ENCODE measurements at regions not wholly inside any gene's neighbourhood (a gene's known extent, or its start where the extent isn't known, plus 50 kb on each side); places are given as distances from the start of the nearest gene placed in this dataset.
"Not testable (repeated sequence)": the region's sequence is repeated elsewhere in the genome, so short reads cannot be mapped to it uniquely, and the experiment has no call there.

DNA sequence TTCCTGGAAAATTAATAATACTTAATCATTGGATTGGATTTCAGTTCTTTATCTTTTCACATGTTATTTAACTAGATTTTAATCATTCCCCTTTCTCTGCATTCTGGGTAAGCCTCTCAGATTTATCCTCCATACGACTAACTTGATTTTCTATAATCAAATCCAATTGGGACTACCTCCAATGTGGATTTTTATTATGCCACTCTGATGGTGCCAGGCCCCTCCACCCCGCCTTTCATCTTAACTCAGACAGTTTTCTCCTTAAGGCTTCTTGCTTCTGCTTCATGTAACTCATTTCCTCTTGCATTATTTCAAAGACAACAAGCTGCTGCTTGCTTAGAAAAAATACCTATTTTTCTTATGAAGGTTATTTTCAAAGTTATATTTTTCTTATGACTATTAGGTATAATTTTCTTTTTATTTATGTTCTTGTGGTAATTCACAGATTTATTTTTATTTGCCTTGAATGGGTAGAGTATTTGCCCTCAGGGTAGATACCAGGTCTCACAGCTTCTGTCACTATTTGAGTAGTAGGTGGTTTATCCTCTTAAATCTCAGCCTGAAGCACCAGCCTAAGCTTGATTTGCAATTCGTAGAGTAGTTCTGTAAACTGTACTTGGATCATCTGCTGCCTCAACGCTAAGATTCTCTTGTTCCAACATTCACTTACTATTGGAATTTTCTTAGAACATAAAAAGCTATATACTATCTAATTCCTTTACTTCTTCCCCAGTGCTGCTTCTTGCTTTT lies 659.0 kb upstream of the ARRDC3 start:
- Histone ChIP-seq H3K27ac (ENCODE audit: low read depth, low read length) (no peak overlapping the region), H3K4me1 (ENCODE audit: insufficient read depth, low read length) (no peaks in the 10 kb centered on the region), H3K9me3 (ENCODE audit: low read length) (no peaks in the 10 kb centered on the region), H3K36me3 (ENCODE audit: insufficient read depth, low read length) (no peaks in the 10 kb centered on the region), H3K4me3 (ENCODE audit: low read depth in 1 of 2, low read length in 2 of 2) (no peak overlapping the region), H3K9ac (ENCODE audit: low read length) (no peak overlapping the region), H3K27me3 (ENCODE audit: control insufficient read depth in 1 of 2, insufficient read depth in 2 of 2, low read length in 2 of 2) (no peaks in the 10 kb centered on the region)

DNA sequence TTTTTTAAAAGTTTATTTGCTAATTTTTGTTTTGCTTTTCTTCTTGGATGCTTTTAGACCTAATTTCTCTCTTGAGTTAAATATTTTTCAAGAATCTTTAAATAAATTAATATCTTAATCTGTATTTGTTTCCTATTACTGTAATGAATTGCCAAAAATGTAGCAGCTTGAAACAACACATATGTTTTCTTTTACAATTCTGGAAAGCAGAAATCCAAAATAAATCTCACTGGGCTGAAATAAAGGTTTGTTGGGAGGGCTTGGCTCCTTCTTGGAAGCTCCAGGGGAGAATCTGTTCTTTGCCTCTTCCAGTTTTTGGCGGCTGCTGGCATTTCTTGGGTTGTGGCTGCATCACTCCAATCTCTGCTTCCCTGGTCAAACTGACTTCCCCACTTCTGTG lies 658.1 kb upstream of the ARRDC3 start:
- H3K27me3 ChIP-seq (ENCODE audit: control insufficient read depth in 1 of 2, insufficient read depth in 2 of 2, low read length in 2 of 2) = no peaks in the 10 kb centered on the region
- no peak overlapping the region for H3K27ac ChIP-seq (ENCODE audit: low read depth, low read length)
- H3K36me3 ChIP-seq (ENCODE audit: insufficient read depth, low read length) = no peaks in the 10 kb centered on the region
- no peak overlapping the region for H3K9ac ChIP-seq (ENCODE audit: low read length)
- H3K4me3 ChIP-seq (ENCODE audit: low read depth in 1 of 2, low read length in 2 of 2) = no peak overlapping the region
- H3K9me3 ChIP-seq (ENCODE audit: low read length) = no peaks in the 10 kb centered on the region
- H3K4me1 ChIP-seq (ENCODE audit: insufficient read depth, low read length) = no peaks in the 10 kb centered on the region

DNA sequence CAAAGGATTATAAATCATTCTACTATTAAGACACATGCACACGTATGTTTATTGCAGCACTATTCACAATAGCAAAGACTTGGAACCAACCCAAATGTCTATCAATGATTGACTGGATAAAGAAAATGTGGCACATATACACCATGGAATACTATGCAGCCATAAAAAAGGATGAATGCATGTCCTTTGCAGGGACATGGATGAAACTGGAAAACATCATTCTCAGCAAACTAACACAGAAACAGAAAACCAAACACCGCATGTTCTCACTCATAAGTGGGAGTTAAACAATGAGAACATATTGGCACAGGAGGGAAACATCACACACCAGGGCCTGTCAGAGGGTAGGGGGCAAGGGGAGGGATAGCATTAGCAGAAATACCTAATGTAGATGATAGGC lies 646.7 kb upstream of the ARRDC3 start:
- H3K27me3 ChIP-seq (ENCODE audit: control insufficient read depth in 1 of 2, insufficient read depth in 2 of 2, low read length in 2 of 2); H3K9me3 ChIP-seq (ENCODE audit: low read length); H3K4me1 ChIP-seq (ENCODE audit: insufficient read depth, low read length); H3K36me3 ChIP-seq (ENCODE audit: insufficient read depth, low read length); H3K9ac ChIP-seq (ENCODE audit: low read length); H3K27ac ChIP-seq (ENCODE audit: low read depth, low read length); H3K4me3 ChIP-seq (ENCODE audit: low read depth in 1 of 2, low read length in 2 of 2): not testable (repeated sequence)

DNA sequence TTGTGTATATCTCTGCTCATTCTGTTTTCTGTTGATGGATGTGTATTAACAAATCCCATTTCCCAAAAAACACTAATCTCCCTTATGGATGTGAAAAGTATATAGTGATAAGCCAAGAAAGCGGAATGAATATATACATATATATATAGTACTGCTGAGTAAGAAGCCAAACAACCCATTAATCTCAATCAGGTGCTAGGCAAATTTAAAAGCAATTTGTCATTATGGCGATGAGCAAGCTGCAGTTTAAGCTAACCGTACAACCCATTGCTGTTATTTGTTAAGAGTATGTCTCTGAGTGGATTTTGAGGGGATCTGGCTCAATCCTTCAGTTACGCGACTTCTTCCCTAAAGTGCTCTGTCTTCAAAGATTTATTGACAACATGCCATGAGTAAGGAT lies 640.4 kb upstream of the ARRDC3 start:
- Histone ChIP-seq H3K36me3 (ENCODE audit: insufficient read depth, low read length) (no peaks in the 10 kb centered on the region), H3K9ac (ENCODE audit: low read length) (no peak overlapping the region), H3K4me3 (ENCODE audit: low read depth in 1 of 2, low read length in 2 of 2) (no peak overlapping the region), H3K4me1 (ENCODE audit: insufficient read depth, low read length) (no peaks in the 10 kb centered on the region), H3K9me3 (ENCODE audit: low read length) (no peaks in the 10 kb centered on the region), H3K27me3 (ENCODE audit: control insufficient read depth in 1 of 2, insufficient read depth in 2 of 2, low read length in 2 of 2) (no peaks in the 10 kb centered on the region), H3K27ac (ENCODE audit: low read depth, low read length) (no peak overlapping the region)

DNA sequence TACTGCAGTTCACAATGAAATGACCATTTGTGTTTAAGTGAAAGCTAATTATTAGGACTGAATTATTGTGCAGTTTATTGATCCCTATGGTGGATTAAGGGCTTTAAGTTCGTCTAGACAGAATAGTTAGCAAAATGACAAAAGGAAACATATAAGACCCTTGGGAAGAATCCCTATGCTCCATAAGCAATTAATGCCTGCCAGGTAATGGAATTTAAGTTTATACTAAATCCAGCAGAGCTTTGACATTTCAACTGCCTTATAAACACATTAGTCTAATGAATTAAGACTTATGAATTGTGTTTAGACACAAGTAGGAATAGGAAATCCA lies 640.0 kb upstream of the ARRDC3 start:
- H3K27ac ChIP-seq (ENCODE audit: low read depth, low read length) = no peak overlapping the region
- no peaks in the 10 kb centered on the region for H3K27me3 ChIP-seq (ENCODE audit: control insufficient read depth in 1 of 2, insufficient read depth in 2 of 2, low read length in 2 of 2)
- H3K9me3 ChIP-seq (ENCODE audit: low read length) = no peaks in the 10 kb centered on the region

DNA sequence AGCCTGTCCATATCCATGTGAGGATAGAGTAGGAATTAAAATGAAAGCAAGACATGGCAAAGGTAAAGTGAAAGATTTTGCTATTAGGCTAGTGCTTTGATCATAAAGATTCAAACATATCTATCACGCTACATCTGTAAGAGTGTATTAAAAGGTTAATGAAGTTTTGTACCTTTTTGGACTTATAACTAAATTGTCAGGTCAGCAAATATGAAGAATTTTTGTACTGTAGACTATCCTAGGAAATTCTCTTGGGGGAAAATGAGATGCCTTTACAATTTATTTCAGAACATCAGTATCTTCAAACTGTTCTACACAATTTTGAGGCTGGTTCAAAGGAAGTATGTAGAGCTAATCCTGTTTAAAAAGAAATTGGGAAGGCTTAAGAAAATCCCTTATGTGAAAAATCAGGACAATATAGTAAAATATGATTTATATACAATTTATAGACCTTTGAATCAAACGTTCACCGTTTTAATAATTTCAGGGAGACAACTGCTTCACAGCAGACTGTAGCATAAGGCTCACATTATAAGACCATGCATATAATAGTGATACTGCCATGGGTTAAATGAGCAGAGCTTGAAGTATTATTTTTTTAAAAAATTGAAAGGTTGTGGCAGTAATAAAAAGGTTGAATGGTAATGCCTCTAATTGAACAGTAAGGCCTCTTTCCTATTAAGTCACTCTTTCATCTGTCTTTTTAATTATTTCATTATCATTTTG lies 639.5 kb upstream of the ARRDC3 start:
- Histone ChIP-seq H3K36me3 (ENCODE audit: insufficient read depth, low read length) (no peaks in the 10 kb centered on the region), H3K27me3 (ENCODE audit: control insufficient read depth in 1 of 2, insufficient read depth in 2 of 2, low read length in 2 of 2) (no peaks in the 10 kb centered on the region)

More for the DNA sequence above, 640.0 kb upstream of the ARRDC3 start:
- Histone ChIP-seq H3K9ac (ENCODE audit: low read length) (no peak overlapping the region), H3K4me1 (ENCODE audit: insufficient read depth, low read length) (no peaks in the 10 kb centered on the region), H3K4me3 (ENCODE audit: low read depth in 1 of 2, low read length in 2 of 2) (no peak overlapping the region), H3K36me3 (ENCODE audit: insufficient read depth, low read length) (no peaks in the 10 kb centered on the region)

DNA sequence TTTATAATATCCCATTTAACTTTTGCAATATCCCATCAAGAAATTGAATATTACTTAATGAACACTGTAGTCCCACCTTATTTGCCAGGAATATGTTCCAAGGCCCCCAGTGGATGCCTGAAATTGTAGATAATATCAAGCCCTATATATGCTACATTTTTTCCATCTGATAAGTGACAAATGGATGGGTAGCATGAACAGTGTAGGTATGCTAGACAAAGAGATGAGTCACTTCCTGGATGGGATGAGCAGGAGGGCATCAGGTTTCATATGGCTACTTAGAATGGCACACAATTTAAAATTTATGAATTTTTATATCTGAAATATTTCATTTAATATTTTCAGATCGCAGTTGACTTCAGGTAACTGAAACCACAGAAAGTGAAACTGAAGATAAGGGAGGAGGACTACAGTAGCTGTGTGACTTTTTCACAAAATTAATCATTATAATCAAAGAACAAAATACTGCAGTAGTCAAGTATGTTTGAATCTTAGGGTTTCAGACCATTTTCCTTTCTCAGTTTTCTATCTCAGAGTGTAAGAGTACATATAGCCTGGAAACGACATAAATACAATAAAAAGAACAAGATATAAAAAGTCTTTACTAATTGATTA lies 636.4 kb upstream of the ARRDC3 start:
- Histone ChIP-seq H3K4me1 (ENCODE audit: insufficient read depth, low read length) (no peaks in the 10 kb centered on the region), H3K4me3 (ENCODE audit: low read depth in 1 of 2, low read length in 2 of 2) (no peak overlapping the region), H3K27ac (ENCODE audit: low read depth, low read length) (no peak overlapping the region), H3K27me3 (ENCODE audit: control insufficient read depth in 1 of 2, insufficient read depth in 2 of 2, low read length in 2 of 2) (no peaks in the 10 kb centered on the region), H3K9ac (ENCODE audit: low read length) (no peak overlapping the region), H3K36me3 (ENCODE audit: insufficient read depth, low read length) (no peaks in the 10 kb centered on the region), H3K9me3 (ENCODE audit: low read length) (no peaks in the 10 kb centered on the region)

More for the DNA sequence above, 639.5 kb upstream of the ARRDC3 start:
- H3K9ac ChIP-seq (ENCODE audit: low read length) = no peak overlapping the region
- H3K27ac ChIP-seq (ENCODE audit: low read depth, low read length) = no peak overlapping the region
- H3K9me3 ChIP-seq (ENCODE audit: low read length) = no peaks in the 10 kb centered on the region
- H3K4me1 ChIP-seq (ENCODE audit: insufficient read depth, low read length) = no peaks in the 10 kb centered on the region
- H3K4me3 ChIP-seq (ENCODE audit: low read depth in 1 of 2, low read length in 2 of 2) = no peak overlapping the region

DNA sequence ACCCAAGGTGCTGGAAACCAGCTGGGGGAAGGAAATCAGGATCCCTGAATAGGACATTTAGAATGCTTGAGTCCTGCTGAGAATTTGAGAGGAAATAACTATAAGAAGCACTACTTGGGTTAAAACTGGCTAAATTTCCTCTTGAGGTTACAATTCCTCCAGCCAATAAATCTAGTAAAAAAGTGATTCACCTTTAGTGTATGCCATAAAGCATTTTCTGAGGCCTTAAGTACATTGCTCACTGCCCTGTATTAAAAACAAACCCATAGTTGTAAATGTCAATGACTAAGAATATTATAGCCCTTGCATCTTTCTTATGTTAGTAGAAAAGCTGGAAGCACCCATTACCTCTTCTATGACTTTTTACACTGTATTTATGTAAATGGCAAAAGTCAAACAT lies 634.7 kb upstream of the ARRDC3 start:
- Histone ChIP-seq H3K9me3 (ENCODE audit: low read length) (no peaks in the 10 kb centered on the region), H3K27ac (ENCODE audit: low read depth, low read length) (no peak overlapping the region), H3K4me3 (ENCODE audit: low read depth in 1 of 2, low read length in 2 of 2) (no peak overlapping the region), H3K36me3 (ENCODE audit: insufficient read depth, low read length) (no peaks in the 10 kb centered on the region), H3K27me3 (ENCODE audit: control insufficient read depth in 1 of 2, insufficient read depth in 2 of 2, low read length in 2 of 2) (no peaks in the 10 kb centered on the region), H3K9ac (ENCODE audit: low read length) (no peak overlapping the region), H3K4me1 (ENCODE audit: insufficient read depth, low read length) (no peaks in the 10 kb centered on the region)

DNA sequence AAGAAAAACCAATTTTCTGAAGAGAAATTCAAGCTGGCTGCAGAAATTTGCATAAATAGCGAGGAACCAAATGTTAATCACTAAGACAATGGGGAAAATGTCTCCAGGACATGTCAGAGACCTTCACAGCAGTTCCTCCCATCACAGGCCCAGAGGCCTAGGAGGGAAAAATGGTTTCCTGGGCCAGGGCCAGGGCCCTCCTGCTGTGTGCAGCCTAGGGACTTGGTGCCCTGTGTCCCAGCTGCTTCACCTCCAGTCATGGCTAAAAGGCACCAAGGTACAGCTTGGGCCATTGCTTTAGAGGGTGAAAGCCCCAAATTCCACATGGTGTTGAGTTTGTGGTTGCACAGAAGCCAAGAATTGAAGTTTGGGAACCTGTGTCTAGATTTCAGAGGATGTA lies 628.7 kb upstream of the ARRDC3 start:
- H3K36me3 ChIP-seq (ENCODE audit: insufficient read depth, low read length); H3K9ac ChIP-seq (ENCODE audit: low read length); H3K27me3 ChIP-seq (ENCODE audit: control insufficient read depth in 1 of 2, insufficient read depth in 2 of 2, low read length in 2 of 2); H3K4me1 ChIP-seq (ENCODE audit: insufficient read depth, low read length); H3K27ac ChIP-seq (ENCODE audit: low read depth, low read length); H3K9me3 ChIP-seq (ENCODE audit: low read length); H3K4me3 ChIP-seq (ENCODE audit: low read depth in 1 of 2, low read length in 2 of 2): not testable (repeated sequence)

DNA sequence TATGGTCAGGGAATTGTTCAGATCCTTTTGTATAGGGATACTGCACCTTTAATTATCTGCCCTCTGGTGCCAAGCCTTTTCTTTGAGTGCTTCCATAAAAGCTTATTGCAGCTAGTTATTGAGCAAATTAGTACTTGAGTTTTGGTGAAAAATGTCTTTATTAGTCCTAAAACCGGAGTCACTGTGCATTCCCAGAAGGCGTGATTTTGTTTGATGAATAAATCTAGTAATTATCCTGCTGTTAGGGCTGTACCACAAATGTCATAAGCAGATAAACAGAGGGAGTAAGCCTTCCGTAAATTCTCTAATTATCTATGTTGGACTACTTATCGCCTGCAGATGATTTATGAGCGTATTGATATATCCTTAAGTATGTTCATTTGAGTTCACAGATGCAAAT lies 620.7 kb upstream of the ARRDC3 start:
- no peaks in the 10 kb centered on the region for H3K36me3 ChIP-seq (ENCODE audit: insufficient read depth, low read length)
- H3K9me3 ChIP-seq (ENCODE audit: low read length) = no peaks in the 10 kb centered on the region
- H3K27me3 ChIP-seq (ENCODE audit: control insufficient read depth in 1 of 2, insufficient read depth in 2 of 2, low read length in 2 of 2) = no peaks in the 10 kb centered on the region
- no peak overlapping the region for H3K9ac ChIP-seq (ENCODE audit: low read length)
- no peak overlapping the region for H3K4me3 ChIP-seq (ENCODE audit: low read depth in 1 of 2, low read length in 2 of 2)
- no peak overlapping the region for H3K27ac ChIP-seq (ENCODE audit: low read depth, low read length)
- no peaks in the 10 kb centered on the region for H3K4me1 ChIP-seq (ENCODE audit: insufficient read depth, low read length)

DNA sequence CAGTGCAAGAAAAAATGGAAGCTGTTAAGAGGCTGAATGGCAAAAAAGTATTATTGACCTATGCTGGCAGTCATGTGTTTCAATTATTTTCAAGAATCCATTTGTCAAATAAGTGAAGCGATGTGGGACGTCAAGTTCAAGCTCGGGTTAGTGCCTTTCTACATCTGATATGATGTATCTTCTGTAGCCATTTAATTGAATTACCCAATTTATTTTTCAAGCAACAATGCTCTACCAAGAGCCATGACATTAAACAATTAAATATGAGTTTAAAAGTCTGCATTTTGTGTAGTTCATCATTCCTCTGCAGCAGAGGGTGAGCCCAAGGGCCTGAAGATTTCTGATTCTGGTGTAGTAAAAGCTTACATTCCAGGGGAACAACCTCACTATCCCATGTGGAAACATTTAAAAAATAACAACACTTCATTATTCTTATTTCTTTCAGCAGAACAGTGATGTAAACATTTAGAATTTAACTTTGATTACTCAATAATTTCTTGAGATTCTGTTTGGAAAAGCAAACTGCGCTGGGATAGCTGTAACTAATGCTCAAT lies 619.7 kb upstream of the ARRDC3 start:
- no peak overlapping the region for H3K4me3 ChIP-seq (ENCODE audit: low read depth in 1 of 2, low read length in 2 of 2)
- H3K27ac ChIP-seq (ENCODE audit: low read depth, low read length) = no peak overlapping the region
- no peaks in the 10 kb centered on the region for H3K4me1 ChIP-seq (ENCODE audit: insufficient read depth, low read length)
- no peaks in the 10 kb centered on the region for H3K36me3 ChIP-seq (ENCODE audit: insufficient read depth, low read length)
- H3K27me3 ChIP-seq (ENCODE audit: control insufficient read depth in 1 of 2, insufficient read depth in 2 of 2, low read length in 2 of 2) = no peaks in the 10 kb centered on the region
- H3K9me3 ChIP-seq (ENCODE audit: low read length) = no peaks in the 10 kb centered on the region
- no peak overlapping the region for H3K9ac ChIP-seq (ENCODE audit: low read length)

Measured in muscle layer of colon (tissue), 2 donors.